T-helper 1 cell treated with Interleukin-12 subunit alpha and Interleukin-12 subunit beta and Interleukin-4 antibody, amounts not matched to agents 30 ng/mL and 1 ng/mL, for 36 hours (primary cell): ENCODE measurements at regions not wholly inside any gene's neighbourhood (a gene's known extent, or its start where the extent isn't known, plus 50 kb on each side); places are given as distances from the start of the nearest gene placed in this dataset.

Experiments used
- intact Hi-C: fragments of 100-400 bp; cut with micrococcal nuclease; formaldehyde crosslinking; loops from one replicate; pipeline ENCODE4 v1.15.1; 2024

DNA sequence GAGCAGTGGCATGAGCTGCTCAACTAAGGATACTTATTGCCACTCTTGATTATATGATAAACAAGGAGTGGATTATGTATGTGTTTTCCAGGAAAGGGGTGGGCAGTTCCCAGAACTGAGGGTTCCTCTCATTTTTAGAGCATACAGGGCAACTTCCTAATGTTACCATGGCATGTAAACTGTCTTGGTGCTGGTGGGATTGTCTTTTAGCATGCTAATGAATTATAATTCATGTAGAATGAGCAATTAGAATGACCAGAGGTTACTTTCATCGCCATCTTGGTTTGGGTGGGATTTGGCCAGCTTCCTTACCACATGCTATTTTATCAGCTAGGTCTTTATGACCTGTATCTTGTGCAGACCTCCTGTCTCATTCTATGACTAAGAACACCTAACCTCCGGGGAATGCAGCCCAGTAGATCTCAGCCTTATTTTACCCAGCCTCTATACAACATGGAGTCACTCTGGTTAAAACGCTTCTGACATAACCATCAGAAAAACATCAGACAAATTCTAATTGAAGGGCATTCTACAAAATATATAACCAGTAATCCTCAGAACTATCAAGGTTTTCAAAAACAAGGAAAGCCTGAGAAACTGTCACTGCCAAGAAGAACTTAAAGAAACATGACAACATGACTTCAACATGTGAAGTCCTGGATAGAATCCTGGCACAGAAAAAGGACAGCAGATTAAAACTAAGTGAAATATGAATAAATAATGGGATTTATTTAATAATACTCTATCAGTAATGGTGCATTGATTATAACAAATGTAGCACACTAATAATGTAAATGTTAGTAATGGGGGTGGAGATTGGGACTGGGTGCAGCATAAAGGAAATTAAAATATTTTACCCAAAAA is 365.0 kb downstream of the SEMA3D start:
- intact Hi-C loops, result no loop called here

- intact Hi-C loops, result no loop called here
Measured at GRCh38 chr7:84820481-84820880, 366.4 kb downstream of the SEMA3D start.

DNA sequence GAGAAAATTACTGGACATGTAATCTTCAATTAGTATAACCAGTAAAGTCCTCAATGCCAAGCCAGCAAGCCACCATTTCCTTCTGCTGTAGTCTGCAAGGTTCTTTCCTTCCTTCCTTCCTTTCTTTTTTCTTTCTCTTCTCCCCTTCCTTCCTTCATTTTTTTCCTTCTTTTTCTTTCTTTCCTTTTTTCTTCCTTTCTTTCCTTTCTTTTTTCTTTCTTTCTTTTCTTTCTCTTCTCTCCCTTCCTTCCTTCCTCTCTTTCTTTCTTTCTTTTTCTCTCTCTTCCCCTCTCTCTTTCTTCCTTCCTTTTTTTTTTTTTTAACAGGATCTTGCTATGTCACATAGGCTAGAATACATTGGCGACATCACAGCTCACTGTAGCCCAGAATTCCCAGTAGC is 369.8 kb downstream of the SEMA3D start:
- intact Hi-C loops, result no loop called here

DNA sequence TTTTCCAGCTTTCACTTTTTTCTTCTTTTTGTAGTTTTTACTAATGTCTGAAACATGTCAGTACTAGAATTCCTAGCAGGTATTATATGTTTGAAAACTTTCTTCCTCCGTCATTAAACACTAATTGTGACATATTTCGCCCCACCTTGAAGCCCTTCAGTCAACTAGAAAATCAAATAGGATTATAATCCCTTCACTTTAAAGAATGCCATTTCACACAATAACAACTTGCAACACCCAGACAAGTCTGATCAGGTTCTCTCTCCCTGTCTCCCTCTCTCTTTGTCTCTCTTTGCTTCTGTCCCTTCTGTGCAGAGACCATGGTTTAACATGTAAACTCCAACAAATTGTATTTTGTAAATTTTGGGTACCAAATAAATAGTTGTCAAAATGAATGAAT is 373.5 kb downstream of the SEMA3D start:
- intact Hi-C loops, result no loop called here

DNA sequence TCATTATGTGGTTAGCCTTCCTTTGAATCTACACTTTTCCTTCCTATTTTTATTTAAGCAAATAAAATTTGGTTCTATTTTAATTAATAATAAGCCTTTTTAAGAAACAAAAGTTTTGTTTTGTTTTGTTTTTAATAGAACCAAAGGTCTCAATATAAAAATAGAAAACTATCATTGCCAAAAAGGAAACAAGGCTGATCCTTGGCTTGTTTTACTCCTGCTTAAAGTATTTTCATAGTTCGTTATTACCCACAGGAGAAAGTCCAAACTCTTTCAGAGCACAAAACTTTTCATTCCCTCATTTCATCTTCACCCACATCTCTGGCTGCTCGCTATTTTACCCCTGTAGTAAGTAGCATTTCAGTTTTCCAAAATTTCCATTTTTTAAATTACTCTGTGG is 374.8 kb downstream of the SEMA3D start:
- intact Hi-C loops, result no loop called here

GRCh38 chr7:84811362-84811761 is 375.5 kb downstream of the SEMA3D start:
- intact Hi-C loops, result no loop called here

GRCh38 chr7:84809877-84810276 is 377.0 kb downstream of the SEMA3D start:
- intact Hi-C loops, result no loop called here

GRCh38 chr7:84803979-84804378 is 382.9 kb downstream of the SEMA3D start:
- intact Hi-C loops, result no loop called here

- intact Hi-C loops, result no loop called here
Measured at GRCh38 chr7:84801396-84801795, 385.5 kb downstream of the SEMA3D start.

DNA sequence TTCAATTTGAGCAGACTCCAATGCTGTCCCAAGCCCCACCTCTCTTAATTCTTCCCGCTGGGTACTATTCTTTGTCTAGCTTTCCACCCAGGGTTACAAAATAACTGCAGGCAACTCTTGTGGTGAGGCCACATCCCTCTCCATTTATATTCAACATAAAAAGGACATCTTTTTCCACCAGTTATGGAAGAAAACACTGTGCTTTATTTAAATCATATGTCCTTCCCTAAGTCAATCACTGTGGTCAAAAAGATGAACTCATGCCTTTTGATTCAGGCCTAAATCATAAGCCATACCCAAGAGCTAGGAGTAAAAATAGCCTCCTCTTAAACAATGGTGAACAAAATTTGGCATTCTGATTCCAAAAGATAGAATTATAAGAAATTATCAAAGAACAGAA is 386.0 kb downstream of the SEMA3D start:
- intact Hi-C loops, result no loop called here

DNA sequence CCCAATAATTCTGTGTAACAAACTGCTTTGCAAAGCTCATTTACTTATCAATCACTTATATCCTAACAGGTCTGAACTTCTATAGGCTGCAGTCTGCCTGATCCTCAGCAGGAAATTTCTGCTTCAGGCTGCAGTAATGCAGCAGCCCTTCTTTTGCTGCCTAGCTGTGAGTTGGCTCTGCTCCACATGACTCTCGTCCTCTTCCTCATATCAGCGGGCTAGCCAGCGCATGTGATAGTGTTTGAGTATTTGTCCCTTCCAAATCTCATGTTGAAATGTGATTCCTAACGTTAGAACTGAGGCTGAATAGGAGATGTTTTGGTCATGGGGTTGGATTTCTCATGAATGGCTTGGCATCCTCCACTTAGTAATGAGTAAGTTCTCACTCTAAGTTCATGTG is 387.8 kb downstream of the SEMA3D start:
- intact Hi-C loops, result no loop called here

DNA sequence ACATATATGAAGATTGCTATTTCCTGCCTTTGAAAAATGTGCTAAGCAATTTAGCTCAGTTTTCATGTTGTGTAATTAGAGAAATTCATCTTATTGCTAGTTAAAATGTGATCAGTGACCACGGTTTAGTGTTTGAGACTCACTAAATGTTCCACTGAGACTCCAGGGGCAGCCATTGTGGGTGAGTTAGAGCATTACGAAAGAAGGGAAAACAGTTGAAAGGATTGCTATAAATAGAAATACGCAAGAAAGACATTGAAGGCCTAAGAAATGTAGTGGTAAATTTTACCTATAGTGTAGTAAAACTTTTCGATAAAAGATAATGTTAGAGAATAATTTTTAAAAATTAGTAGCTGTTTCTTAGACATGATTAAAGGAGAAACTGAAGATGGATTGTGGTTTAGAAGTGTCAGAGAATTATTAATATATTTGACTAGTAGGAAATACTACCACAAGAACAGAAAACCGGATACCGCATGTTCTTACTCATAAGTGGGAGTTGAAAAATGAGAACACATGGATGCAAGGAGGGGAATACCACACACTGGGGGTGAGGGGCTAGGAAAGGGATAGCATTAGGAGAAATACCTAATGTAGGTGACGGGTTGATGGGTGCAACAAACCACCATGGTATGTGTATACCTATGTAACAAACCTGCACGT is 394.5 kb downstream of the SEMA3D start:
- intact Hi-C loops, result no loop called here

DNA sequence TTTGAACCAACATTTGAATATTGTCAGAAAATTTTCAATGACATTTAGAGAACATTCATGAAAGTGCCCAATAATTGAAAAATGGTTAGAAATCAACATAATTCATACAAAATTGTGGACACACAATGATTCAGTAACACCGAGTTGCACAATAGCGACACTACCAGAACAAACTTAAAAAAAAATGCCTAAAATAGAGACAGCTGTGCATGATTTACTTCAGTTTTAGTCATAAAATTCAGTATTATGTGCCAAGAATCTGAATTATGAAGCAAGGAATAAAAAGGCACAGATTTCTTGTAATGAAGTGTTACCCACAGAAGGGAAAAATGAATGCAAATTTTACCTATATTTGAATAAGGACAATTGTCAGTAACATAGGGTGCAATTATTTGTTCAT is 396.0 kb downstream of the SEMA3D start:
- intact Hi-C loops, result no loop called here

- intact Hi-C loops, result no loop called here
Measured at GRCh38 chr7:84786073-84786472, 400.8 kb downstream of the SEMA3D start.

- intact Hi-C loops, result no loop called here
Measured at GRCh38 chr7:84784450-84784849, 402.4 kb downstream of the SEMA3D start.

GRCh38 chr7:84783141-84783778 is 403.6 kb downstream of the SEMA3D start:
- intact Hi-C loops, result no loop called here

DNA sequence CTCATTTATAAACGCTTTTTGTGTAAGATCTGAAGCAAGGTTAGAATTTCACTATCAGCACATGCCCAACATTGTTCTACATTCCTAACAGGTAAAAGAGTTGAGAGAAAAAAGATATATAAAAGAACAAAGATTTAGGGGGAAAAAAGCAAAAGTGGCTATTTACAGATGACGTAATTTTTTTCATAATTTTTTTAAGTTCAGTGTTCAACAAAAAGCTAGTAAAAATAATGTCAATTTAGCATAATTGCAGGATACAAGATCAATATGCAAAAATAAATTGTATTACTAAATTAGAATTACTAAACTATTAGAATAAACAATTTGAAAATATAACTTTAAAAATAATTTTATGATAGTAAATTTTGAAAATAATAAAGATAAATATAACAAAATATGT is 405.0 kb downstream of the SEMA3D start:
- intact Hi-C loops, result no loop called here

DNA sequence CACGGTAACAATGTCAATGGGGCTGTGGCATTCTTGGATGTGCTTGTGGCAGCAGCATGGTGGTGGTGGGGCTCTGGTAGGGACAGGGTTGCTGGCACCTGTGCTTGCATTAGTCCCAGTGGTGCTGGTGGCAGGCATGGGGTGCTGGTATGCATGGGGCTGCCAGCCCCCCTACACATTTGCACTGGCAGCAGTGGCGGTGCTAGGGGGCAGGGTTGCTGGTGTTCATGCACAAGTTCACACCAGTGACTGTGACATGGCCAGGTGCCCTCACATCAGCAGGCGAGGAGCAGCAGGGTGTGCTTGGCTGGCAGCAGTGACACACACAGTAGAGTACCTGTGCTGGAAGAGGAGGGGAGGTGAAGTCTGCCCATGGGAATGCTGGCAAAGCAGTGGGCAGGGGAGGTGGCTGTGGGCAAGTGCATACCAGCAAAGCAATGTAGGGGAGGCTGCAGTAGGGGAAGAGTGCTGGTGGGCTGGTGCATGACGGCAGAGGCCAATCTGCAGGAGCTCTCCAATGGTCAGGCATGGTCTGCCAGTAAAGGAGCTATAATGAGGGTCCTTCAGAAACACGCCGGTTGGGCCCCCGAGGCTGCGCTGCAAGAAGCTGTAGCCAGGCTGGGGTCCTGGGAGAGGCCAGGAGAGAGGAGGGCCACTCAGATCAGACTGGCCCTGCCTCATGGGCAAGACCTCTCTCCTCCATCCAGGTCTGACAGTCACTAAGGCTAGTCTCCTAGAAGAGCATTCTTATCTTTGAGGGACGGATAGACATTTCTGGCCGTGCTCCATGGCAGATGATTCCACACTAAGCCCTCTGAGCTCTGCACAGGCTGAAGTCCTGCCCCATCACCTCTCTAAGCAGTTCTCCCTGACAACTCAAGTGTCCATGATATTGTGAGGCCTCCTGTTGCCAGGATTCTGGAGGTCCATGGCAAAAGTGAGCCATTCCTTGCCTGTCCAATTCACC is 406.4 kb downstream of the SEMA3D start:
- intact Hi-C loops, result no loop called here

GRCh38 chr7:84757761-84758160 is 429.1 kb downstream of the SEMA3D start:
- intact Hi-C loops, result no loop called here

GRCh38 chr7:84746353-84746752 is 440.5 kb downstream of the SEMA3D start:
- intact Hi-C loops, result no loop called here

GRCh38 chr7:84744385-84744784 is 442.5 kb downstream of the SEMA3D start:
- intact Hi-C loops, result no loop called here
